K562 (cell line): ENCODE measurements at regions not wholly inside any gene's neighbourhood (a gene's known extent, or its start where the extent isn't known, plus 50 kb on each side); places are given as distances from the start of the nearest gene placed in this dataset.

ENCODE experiments used
- ATAC-seq: fragments of 200-7000 bp; cut with Tn5 transposase; 3 replicates; pipeline ENCODE4 v1.9.1; 2020; ENCODE audit warnings: moderate library complexity
- BruUV-seq: library from RNA; stranded (reverse); fragments of 400-500 nt; replicated peaks from 2 replicates; lab custom pipeline; 2021; lab: Mats Ljungman, UMichigan
- CTCF ChIA-PET: fragments of 300-600 bp; formaldehyde crosslinking; extraction: SDS; loops from one replicate; lab custom pipeline; 2021; ENCODE audit warnings: low intra/inter-chr PET ratio; lab: Yijun Ruan, JAX
- POLR2A ChIA-PET: fragments of 300-600, 350-650 bp; sonication (Branson Sonifier 250); formaldehyde crosslinking; extraction: SDS; loops from one replicate; lab custom pipeline; 2021; ENCODE audit warnings: antibody characterized with exemption, inconsistent platforms; lab: Yijun Ruan, JAX
- DNase-seq, 4 experiments: peaks; one replicate each; pipeline versions ENCODE4 v3.0.0 to v3.0.0-alpha.2; 2011 to 2018; ENCODE audit warnings: low spot score in 3 of 4, mixed read lengths in 3 of 4; ENCODE audit errors: extremely low read depth in 1 of 4
- FAIRE-seq: peaks from 2 replicates; lab custom pipeline; 2011; peaks lifted over from hg19 to GRCh38; lab: Jason Lieb, UNC
- H2AFZ ChIP-seq: 2 replicates; pipeline ENCODE4 v1.6.0; 2011; ENCODE audit warnings: low read depth, low read length, control low read depth, inconsistent platforms
- H3K27ac ChIP-seq: fragments of 200-600 bp; 3 replicates; pipeline ENCODE4 v1.8.0; 2011; ENCODE audit warnings: low read depth, mild to moderate bottlenecking, control low read depth, inconsistent platforms, low read length, moderate library complexity, mixed read lengths; ENCODE audit errors: extremely low read depth
- H3K27me3 ChIP-seq, 2 experiments: fragments of 300-600 bp in 1 of 2; 2 replicates in 1 of 2; 3 replicates in 1 of 2; pipeline versions ENCODE4 v1.6.0 to v1.8.0; 2011; ENCODE audit warnings: inconsistent platforms in 2 of 2, low read length in 2 of 2, mild to moderate bottlenecking in 1 of 2, mixed read lengths in 1 of 2, moderate library complexity in 1 of 2; ENCODE audit not compliant: control insufficient read depth in 2 of 2, insufficient read depth in 2 of 2
- H3K36me3 ChIP-seq: fragments of 300-600 bp; 3 replicates; pipeline ENCODE4 v1.8.0; 2011; ENCODE audit warnings: mild to moderate bottlenecking, low read length, inconsistent platforms; ENCODE audit not compliant: control insufficient read depth, insufficient read depth
- H3K4me1 ChIP-seq, 2 experiments: fragments of 200-600 bp in 1 of 2; replicated peaks in 1 of 2; 2 replicates in 1 of 2; 3 replicates in 1 of 2; pipeline versions ENCODE4 v1.5.1 to v1.8.0; 2011; ENCODE audit warnings: inconsistent platforms in 2 of 2, low read length in 2 of 2, mild to moderate bottlenecking in 1 of 2, mixed read lengths in 1 of 2, moderate library complexity in 1 of 2; ENCODE audit not compliant: control insufficient read depth in 2 of 2, insufficient read depth in 2 of 2
- H3K4me2 ChIP-seq: 2 replicates; pipeline ENCODE4 v1.6.1; 2011; ENCODE audit warnings: low read length, control low read depth, inconsistent platforms, mixed read lengths; ENCODE audit not compliant: insufficient read depth
- H3K4me3 ChIP-seq: fragments of 200-600 bp; sonication (generic), shearing (Covaris generic); 2 replicates; pipeline ENCODE4 v1.5.1; 2016; ENCODE audit warnings: control low read depth, inconsistent platforms
- H3K79me2 ChIP-seq: fragments of 200-600 bp; 3 replicates; pipeline ENCODE4 v1.8.0; 2011; ENCODE audit warnings: low read length, inconsistent platforms; ENCODE audit not compliant: control insufficient read depth, insufficient read depth
- H3K9ac ChIP-seq, 2 experiments: 2 replicates each; pipeline versions ENCODE4 v1.6.0 to v1.6.1; 2011; ENCODE audit warnings: low read depth in 2 of 2, low read length in 2 of 2, control low read depth in 1 of 2, inconsistent platforms in 1 of 2, mild to moderate bottlenecking in 1 of 2, mixed read lengths in 1 of 2; ENCODE audit not compliant: insufficient read depth in 1 of 2
- H3K9me1 ChIP-seq: one replicate; pipeline ENCODE4 v1.6.0; 2011; ENCODE audit warnings: inconsistent platforms, mild to moderate bottlenecking, low read length, moderate library complexity; ENCODE audit not compliant: control insufficient read depth, insufficient read depth
- H3K9me3 ChIP-seq: replicated peaks from 2 replicates; pipeline ENCODE4 v1.5.1; 2011; ENCODE audit warnings: low read depth, low read length, inconsistent platforms; ENCODE audit not compliant: control insufficient read depth, insufficient read depth
- H4K20me1 ChIP-seq: replicated peaks from 2 replicates; pipeline ENCODE4 v1.6.1; 2011; ENCODE audit warnings: low read length, inconsistent platforms, mixed read lengths; ENCODE audit not compliant: control insufficient read depth, insufficient read depth
- C11orf30 ChIP-seq: fragments of 450-650 bp; IDR thresholded peaks from 2 replicates; pipeline ENCODE4 v1.6.1; 2016; ENCODE audit warnings: low read depth, mild to moderate bottlenecking
- CHD4 ChIP-seq: fragments of 200-600 bp; sonication (generic); IDR thresholded peaks from 3 replicates; pipeline ENCODE4 v1.6.1; 2012; ENCODE audit warnings: low read depth, mild to moderate bottlenecking, mixed read lengths, low read length, inconsistent platforms; ENCODE audit not compliant: insufficient read depth, insufficient replicate concordance, poor library complexity, severe bottlenecking
- E2F3 ChIP-seq: fragments of 250-450 bp; sonication (Bioruptor Pico); IDR thresholded peaks from 2 replicates; pipeline ENCODE4 v1.4.0; 2020; ENCODE audit warnings: mild to moderate bottlenecking
- ETS2 ChIP-seq: IDR thresholded peaks from 2 replicates; pipeline ENCODE4 v1.6.1; 2016; ENCODE audit warnings: borderline replicate concordance, missing genetic modification characterization, mild to moderate bottlenecking, moderate library complexity, missing compliant biosample characterization; ENCODE audit not compliant: poor library complexity, severe bottlenecking
- FOXP1 ChIP-seq: sonication (generic); formaldehyde crosslinking; IDR thresholded peaks from 2 replicates; pipeline ENCODE4 v1.8.0; 2022; ENCODE audit warnings: mild to moderate bottlenecking, missing genetic modification reagents
- MAZ ChIP-seq, 2 experiments: fragments of 450-650 bp in 1 of 2; sonication (generic) in 1 of 2; formaldehyde crosslinking; IDR thresholded peaks in 1 of 2; conservative IDR thresholded peaks in 1 of 2; 2 replicates each; pipeline versions ENCODE4 v1.4.0 to v1.5.0; 2020; ENCODE audit warnings: mild to moderate bottlenecking in 1 of 2, missing genetic modification reagents in 1 of 2
- SAP30 ChIP-seq: fragments of 200-600 bp; sonication (generic); IDR thresholded peaks from 2 replicates; pipeline ENCODE4 v1.6.1; 2012; ENCODE audit warnings: borderline replicate concordance, low read depth, mild to moderate bottlenecking, moderate library complexity, low read length, control low read depth, inconsistent platforms; ENCODE audit not compliant: insufficient read depth, poor library complexity, severe bottlenecking
- ZEB2 ChIP-seq: fragments of 450-650 bp; IDR thresholded peaks from 2 replicates; pipeline ENCODE4 v1.6.1; 2016
- ZNF217 ChIP-seq: sonication (generic); formaldehyde crosslinking; IDR thresholded peaks from 2 replicates; pipeline ENCODE4 v1.8.0; 2022; ENCODE audit warnings: mild to moderate bottlenecking, missing genetic modification reagents
- WGBS: fragments of 100-300 bp; shearing (Covaris generic); methylation state at CpG from one replicate; pipeline ENCODE4 v1.1.6; 2016; ENCODE audit warnings: low coverage, mixed read lengths; ENCODE audit not compliant: insufficient coverage; ENCODE audit errors: missing lambda C conversion rate; 5-methylcytosine and 5-hydroxymethylcytosine counted together
- in situ Hi-C: fragments of 300-500 bp; cut with MboI; formaldehyde crosslinking; loops from 4 replicates; pipeline ENCODE4 v1.15.0; 2018; ENCODE audit warnings: inconsistent platforms, mixed read lengths
- intact Hi-C: fragments of 100-400 bp; cut with micrococcal nuclease; formaldehyde crosslinking; loops from 2 replicates; pipeline ENCODE4 v1.14.2; 2022
- TF ChIP-seq, protein P1 (sequence below): fragments of 450-650 bp; IDR thresholded peaks from 2 replicates; pipeline ENCODE4 v1.6.1; 2016; ENCODE audit warnings: low read depth, mild to moderate bottlenecking, moderate library complexity
- TF ChIP-seq, protein P2 (sequence below), 2 experiments: fragments of 150-350 bp in 1 of 2; IDR thresholded peaks; 2 replicates each; pipeline ENCODE4 v1.6.1; 2012 to 2016; ENCODE audit warnings: low read depth in 2 of 2, low read length in 2 of 2, mild to moderate bottlenecking in 1 of 2, moderate library complexity in 1 of 2

GRCh38 chr4:53900271-53900649 is 164.1 kb downstream of the CHIC2 start:
- FAIRE-seq = no peak
- H3K79me2 ChIP-seq = no peaks in the 10 kb centered on the region
- in situ Hi-C loops (no loop called here), intact Hi-C loops (loop anchor here (10.0 kb wide), 1 partner anchor 885 kb away; no protein-coding TSS in a partner anchor)
- no peak for ATAC-seq
- no peak overlapping the region for H3K4me3 ChIP-seq
- DNase-seq = no peak
- no peak overlapping the region for H3K4me2 ChIP-seq
- BruUV-seq = no TSS peak
- no peak overlapping the region for H3K27ac ChIP-seq
- ChIA-PET POLR2A (no interaction called here), CTCF (no interaction called here)
- H3K36me3 ChIP-seq = no peaks in the 10 kb centered on the region
- no peaks in the 10 kb centered on the region; the same call in 1 of the 2 replicates for H4K20me1 ChIP-seq
- H3K9me1 ChIP-seq = no peaks in the 10 kb centered on the region
- H2AFZ ChIP-seq = no peak overlapping the region
- H3K9ac ChIP-seq = no peak overlapping the region
- no peaks in the 10 kb centered on the region for H3K4me1 ChIP-seq
- WGBS = 0% methylated on average over 3 of the region's 3 CpGs
- no peaks in the 10 kb centered on the region for H3K9me3 ChIP-seq
- H3K27me3 ChIP-seq = peaks cover 0 to 2% of the 10 kb centered on the region in 2 experiments; a peak in 1 of 5 replicates
- TF ChIP-seq, protein P1, sequence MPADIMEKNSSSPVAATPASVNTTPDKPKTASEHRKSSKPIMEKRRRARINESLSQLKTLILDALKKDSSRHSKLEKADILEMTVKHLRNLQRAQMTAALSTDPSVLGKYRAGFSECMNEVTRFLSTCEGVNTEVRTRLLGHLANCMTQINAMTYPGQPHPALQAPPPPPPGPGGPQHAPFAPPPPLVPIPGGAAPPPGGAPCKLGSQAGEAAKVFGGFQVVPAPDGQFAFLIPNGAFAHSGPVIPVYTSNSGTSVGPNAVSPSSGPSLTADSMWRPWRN = no peak
- TF ChIP-seq CHD4 = no peak
- no peak for TF ChIP-seq E2F3 (CRISPR knock-in tag)
- TF ChIP-seq C11orf30 = no peak
- no peak for TF ChIP-seq ZNF217 (CRISPR knock-in tag)
- TF ChIP-seq ZEB2 = no peak
- no peak for TF ChIP-seq MAZ (CRISPR knock-in tag; conservative IDR thresholded peaks at IDR 0.05 in 1 of 2, IDR thresholded peaks at IDR 0.05 in 1 of 2)
- TF ChIP-seq, protein P2, sequence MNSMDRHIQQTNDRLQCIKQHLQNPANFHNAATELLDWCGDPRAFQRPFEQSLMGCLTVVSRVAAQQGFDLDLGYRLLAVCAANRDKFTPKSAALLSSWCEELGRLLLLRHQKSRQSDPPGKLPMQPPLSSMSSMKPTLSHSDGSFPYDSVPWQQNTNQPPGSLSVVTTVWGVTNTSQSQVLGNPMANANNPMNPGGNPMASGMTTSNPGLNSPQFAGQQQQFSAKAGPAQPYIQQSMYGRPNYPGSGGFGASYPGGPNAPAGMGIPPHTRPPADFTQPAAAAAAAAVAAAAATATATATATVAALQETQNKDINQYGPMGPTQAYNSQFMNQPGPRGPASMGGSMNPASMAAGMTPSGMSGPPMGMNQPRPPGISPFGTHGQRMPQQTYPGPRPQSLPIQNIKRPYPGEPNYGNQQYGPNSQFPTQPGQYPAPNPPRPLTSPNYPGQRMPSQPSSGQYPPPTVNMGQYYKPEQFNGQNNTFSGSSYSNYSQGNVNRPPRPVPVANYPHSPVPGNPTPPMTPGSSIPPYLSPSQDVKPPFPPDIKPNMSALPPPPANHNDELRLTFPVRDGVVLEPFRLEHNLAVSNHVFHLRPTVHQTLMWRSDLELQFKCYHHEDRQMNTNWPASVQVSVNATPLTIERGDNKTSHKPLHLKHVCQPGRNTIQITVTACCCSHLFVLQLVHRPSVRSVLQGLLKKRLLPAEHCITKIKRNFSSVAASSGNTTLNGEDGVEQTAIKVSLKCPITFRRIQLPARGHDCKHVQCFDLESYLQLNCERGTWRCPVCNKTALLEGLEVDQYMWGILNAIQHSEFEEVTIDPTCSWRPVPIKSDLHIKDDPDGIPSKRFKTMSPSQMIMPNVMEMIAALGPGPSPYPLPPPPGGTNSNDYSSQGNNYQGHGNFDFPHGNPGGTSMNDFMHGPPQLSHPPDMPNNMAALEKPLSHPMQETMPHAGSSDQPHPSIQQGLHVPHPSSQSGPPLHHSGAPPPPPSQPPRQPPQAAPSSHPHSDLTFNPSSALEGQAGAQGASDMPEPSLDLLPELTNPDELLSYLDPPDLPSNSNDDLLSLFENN (IDR thresholded peaks at IDR 0.05; ENCODE audit: low read depth in 2 of 2, low read length in 2 of 2) = no peak
- TF ChIP-seq FOXP1 (CRISPR knock-in tag) = no peak
- no peak for TF ChIP-seq ETS2 (tag)
- TF ChIP-seq SAP30 = no peak
